ENCODE measurements at regions not wholly inside any gene's neighbourhood (a gene's known extent, or its start where the extent isn't known, plus 50 kb on each side); places are given as distances from the start of the nearest gene placed in this dataset.

DNA sequence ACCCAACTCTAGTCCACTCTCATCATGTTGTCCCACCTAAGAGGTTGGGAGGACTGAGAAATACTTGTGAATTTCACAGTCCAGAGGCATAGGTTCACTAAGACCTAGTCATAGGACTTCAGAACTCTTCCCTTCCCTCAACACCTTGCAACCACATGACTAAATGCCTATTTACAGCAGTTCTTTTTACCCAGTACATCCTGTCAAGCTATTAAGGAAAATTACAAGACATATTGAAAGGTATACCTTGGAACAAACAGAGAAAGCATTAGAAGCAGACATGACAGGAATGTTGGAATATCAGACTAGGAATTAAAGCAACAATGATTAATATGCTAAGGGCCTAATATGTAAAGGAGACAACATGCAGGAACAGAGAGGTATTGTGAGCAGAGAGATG, 563.8 kb upstream of the LRRC4C start:
- Histone ChIP-seq H3K9me3 (no peaks in the 10 kb centered on the region), H3K27me3 (no peaks in the 10 kb centered on the region), H3K4me1 (no peaks in the 10 kb centered on the region), H3K4me3 (no peak overlapping the region), H3K36me3 (no peaks in the 10 kb centered on the region), H3K27ac (no peak overlapping the region)
- no peak for TF ChIP-seq POLR2AphosphoS5 (IDR thresholded peaks at IDR 0.05)
- intact Hi-C loops (cut with DNase I; ENCODE audit: low total_unique reads) = no loop called here
- DNase-seq (ENCODE audit: low spot score in 2 of 2) = no peak

DNA sequence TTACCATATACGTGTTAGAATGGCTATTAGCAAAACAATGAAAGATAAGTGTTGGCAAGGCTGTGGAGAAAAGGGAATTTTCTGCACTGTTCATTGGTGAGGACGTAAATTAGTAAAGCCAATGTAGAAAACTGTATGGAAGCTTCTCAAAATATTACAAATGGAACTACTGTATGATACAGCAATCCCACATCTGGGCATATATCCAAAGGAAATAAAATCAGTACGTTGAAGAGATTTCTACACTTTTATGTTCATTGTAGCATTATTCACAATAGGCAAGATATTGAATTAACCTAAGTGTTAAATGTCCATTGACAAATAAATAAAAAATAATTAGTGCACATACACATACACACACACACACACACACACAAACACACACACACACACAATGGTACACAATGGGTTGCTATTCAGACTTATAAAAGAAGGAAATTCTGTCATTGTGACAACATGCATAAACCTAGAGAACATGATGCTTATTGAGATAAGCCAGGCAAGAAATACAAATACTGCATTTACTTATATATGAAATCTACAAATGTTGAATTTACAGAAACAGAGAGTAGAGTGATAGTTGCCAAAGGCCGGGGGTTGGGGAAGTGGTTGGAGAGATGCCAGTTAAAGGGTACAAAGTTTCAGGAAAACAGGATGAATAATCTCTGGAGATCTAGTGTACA, 565.8 kb upstream of the LRRC4C start:
- H3K4me3 ChIP-seq = no peak overlapping the region
- DNase-seq (ENCODE audit: low spot score in 2 of 2) = no peak
- no peaks in the 10 kb centered on the region for H3K36me3 ChIP-seq
- H3K27ac ChIP-seq = no peak overlapping the region
- no peaks in the 10 kb centered on the region for H3K4me1 ChIP-seq
- no peaks in the 10 kb centered on the region for H3K9me3 ChIP-seq
- TF ChIP-seq POLR2AphosphoS5 (IDR thresholded peaks at IDR 0.05) (no peak), POLR2A (IDR thresholded peaks at IDR 0.05) (no peak)
- TF ChIP-seq, protein P1, sequence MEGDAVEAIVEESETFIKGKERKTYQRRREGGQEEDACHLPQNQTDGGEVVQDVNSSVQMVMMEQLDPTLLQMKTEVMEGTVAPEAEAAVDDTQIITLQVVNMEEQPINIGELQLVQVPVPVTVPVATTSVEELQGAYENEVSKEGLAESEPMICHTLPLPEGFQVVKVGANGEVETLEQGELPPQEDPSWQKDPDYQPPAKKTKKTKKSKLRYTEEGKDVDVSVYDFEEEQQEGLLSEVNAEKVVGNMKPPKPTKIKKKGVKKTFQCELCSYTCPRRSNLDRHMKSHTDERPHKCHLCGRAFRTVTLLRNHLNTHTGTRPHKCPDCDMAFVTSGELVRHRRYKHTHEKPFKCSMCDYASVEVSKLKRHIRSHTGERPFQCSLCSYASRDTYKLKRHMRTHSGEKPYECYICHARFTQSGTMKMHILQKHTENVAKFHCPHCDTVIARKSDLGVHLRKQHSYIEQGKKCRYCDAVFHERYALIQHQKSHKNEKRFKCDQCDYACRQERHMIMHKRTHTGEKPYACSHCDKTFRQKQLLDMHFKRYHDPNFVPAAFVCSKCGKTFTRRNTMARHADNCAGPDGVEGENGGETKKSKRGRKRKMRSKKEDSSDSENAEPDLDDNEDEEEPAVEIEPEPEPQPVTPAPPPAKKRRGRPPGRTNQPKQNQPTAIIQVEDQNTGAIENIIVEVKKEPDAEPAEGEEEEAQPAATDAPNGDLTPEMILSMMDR (IDR thresholded peaks at IDR 0.05) = no peak
- intact Hi-C loops (cut with DNase I; ENCODE audit: low total_unique reads) = no loop called here
- H3K27me3 ChIP-seq = no peaks in the 10 kb centered on the region

DNA sequence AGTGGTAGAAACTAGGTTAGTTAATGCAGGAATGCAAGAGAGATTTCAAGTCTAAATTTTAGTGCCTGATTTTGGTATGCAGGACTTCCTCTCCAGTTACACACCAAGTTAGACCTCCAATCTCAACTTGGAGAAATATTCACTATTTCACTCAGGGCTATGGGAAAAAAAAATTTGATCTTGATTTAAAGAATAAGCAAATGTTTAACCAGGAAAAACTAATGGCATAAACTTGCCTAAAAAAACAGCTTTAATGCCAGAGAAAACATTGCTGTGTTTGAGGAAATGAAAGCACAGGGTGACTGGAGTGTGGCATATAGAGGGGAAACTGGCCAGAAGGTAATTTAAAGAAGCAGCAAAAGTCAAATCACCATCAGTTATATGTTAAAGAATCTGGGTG, 575.4 kb upstream of the LRRC4C start:
- no peaks in the 10 kb centered on the region for H3K4me1 ChIP-seq
- intact Hi-C loops (cut with DNase I; ENCODE audit: low total_unique reads) = no loop called here
- no peaks in the 10 kb centered on the region for H3K9me3 ChIP-seq
- TF ChIP-seq POLR2A (IDR thresholded peaks at IDR 0.05) = no peak
- TF ChIP-seq, protein P1 (IDR thresholded peaks at IDR 0.05) = no peak
- TF ChIP-seq POLR2AphosphoS5 (IDR thresholded peaks at IDR 0.05) = no peak
- peaks cover 4% of the 10 kb centered on the region for H3K36me3 ChIP-seq
- no peak overlapping the region for H3K27ac ChIP-seq
- no peaks in the 10 kb centered on the region for H3K27me3 ChIP-seq
- no peak for DNase-seq (ENCODE audit: low spot score in 2 of 2)
- no peak overlapping the region for H3K4me3 ChIP-seq

DNA sequence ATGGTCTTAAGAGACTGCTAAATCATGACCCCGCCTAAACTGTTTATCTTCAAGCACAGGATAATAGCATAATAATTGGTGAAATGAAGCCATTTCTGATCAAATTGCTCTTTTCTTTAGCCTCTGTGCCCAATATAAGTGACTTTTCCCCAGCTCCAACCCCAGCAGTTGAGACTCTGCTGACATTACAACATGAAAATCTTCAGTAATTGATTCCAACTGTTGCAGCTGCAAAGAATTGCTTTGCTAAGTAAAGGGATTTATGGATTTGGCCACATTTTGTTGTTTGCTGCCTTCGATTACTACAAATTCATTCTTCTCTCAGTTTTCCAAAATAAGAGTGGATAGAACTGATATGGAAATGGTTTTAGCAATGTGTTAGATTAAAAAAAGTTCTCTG, 576.7 kb upstream of the LRRC4C start:
- no peaks in the 10 kb centered on the region for H3K27me3 ChIP-seq
- no peak overlapping the region for H3K27ac ChIP-seq
- no peak for DNase-seq (ENCODE audit: low spot score in 2 of 2)
- H3K36me3 ChIP-seq = peaks cover 4% of the 10 kb centered on the region
- no peaks in the 10 kb centered on the region for H3K4me1 ChIP-seq
- intact Hi-C loops (cut with DNase I; ENCODE audit: low total_unique reads) = no loop called here
- no peaks in the 10 kb centered on the region for H3K9me3 ChIP-seq
- TF ChIP-seq POLR2A (IDR thresholded peaks at IDR 0.05) (no peak), POLR2AphosphoS5 (IDR thresholded peaks at IDR 0.05) (no peak)
- TF ChIP-seq, protein P1 (IDR thresholded peaks at IDR 0.05) = no peak
- H3K4me3 ChIP-seq = no peak overlapping the region

DNA sequence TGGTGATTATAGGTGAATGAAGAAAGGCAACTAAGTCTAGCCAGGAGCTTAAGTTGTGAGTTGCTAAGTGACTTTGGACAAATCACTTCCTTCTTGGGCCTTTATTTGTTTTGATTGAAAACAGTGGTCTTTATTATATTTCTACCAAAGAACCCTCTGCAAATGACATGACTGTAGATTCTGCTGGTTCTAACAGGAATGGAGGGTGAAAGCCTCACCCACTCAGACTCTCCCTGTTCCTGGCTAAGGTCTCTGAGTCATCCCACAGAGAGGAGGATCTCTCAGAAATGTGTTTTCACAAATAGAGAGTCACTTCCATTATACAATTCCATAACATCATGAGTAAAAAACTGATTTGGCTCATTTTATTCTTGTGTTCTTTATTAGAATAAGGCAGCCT, 583.9 kb upstream of the LRRC4C start:
- intact Hi-C loops (cut with DNase I; ENCODE audit: low total_unique reads) = no loop called here
- TF ChIP-seq, protein P1 (IDR thresholded peaks at IDR 0.05) = no peak
- TF ChIP-seq POLR2A (IDR thresholded peaks at IDR 0.05) (no peak), POLR2AphosphoS5 (IDR thresholded peaks at IDR 0.05) (no peak)
- Histone ChIP-seq H3K4me3 (no peak overlapping the region), H3K27me3 (no peaks in the 10 kb centered on the region), H3K4me1 (no peaks in the 10 kb centered on the region), H3K27ac (no peak overlapping the region), H3K36me3 (no peaks in the 10 kb centered on the region), H3K9me3 (peaks cover 0 to 5% of the 10 kb centered on the region in 2 donors)
- no peak for DNase-seq (ENCODE audit: low spot score in 2 of 2)
